NB4 (cell line): ENCODE measurements at regions not wholly inside any gene's neighbourhood (a gene's known extent, or its start where the extent isn't known, plus 50 kb on each side); places are given as distances from the start of the nearest gene placed in this dataset.

Source experiments
- CTCF ChIP-seq: IDR thresholded peaks from one replicate; pipeline ENCODE4 v1.5.1; 2012; ENCODE audit warnings: low read depth, low read length
- MAX ChIP-seq: IDR thresholded peaks from 2 replicates; pipeline ENCODE4 v1.6.1; 2011; ENCODE audit warnings: low read depth, low read length
- MYC ChIP-seq: IDR thresholded peaks from 2 replicates; pipeline ENCODE4 v1.6.1; 2011; ENCODE audit warnings: low read depth, low read length
- POLR2A ChIP-seq: IDR thresholded peaks from 2 replicates; pipeline ENCODE4 v1.6.1; 2011; ENCODE audit warnings: mild to moderate bottlenecking; ENCODE audit not compliant: insufficient read length; ENCODE audit errors: extremely low read depth

- TF ChIP-seq CTCF (no peak), POLR2A (no peak), MYC (no peak), MAX (no peak)
Measured at GRCh38 chr10:125513429-125514182, 169.4 kb downstream of the TEX36 start.
